Amniotic stem cell (primary cell): ENCODE measurements at regions not wholly inside any gene's neighbourhood (a gene's known extent, or its start where the extent isn't known, plus 50 kb on each side); places are given as distances from the start of the nearest gene placed in this dataset.
"Not testable (repeated sequence)": the region's sequence is repeated elsewhere in the genome, so short reads cannot be mapped to it uniquely, and the experiment has no call there.

Source experiments
- DNase-seq: peaks from one replicate; lab custom pipeline; 2025; lab: John Stamatoyannopoulos, UW

DNA sequence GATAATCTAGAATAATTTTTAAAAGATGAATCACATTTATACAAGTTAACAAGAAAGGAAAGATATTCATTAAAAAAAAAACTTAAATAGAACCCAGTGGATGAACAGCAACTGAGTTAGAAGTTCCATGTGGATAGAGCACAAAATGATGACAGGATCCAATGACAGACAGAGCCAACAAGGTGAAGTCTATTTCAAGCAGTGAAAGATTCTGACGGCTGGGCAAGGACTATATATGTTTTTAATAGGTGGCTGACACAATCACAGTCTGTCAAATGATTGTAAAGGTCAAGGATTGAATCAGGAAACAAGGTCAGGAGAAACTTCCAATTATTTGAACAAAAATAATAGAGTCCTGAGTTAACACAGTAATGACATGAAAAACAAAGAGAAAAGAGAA, 1460.0 kb upstream of the CDH8 start:
- DNase-seq = no peak

DNA sequence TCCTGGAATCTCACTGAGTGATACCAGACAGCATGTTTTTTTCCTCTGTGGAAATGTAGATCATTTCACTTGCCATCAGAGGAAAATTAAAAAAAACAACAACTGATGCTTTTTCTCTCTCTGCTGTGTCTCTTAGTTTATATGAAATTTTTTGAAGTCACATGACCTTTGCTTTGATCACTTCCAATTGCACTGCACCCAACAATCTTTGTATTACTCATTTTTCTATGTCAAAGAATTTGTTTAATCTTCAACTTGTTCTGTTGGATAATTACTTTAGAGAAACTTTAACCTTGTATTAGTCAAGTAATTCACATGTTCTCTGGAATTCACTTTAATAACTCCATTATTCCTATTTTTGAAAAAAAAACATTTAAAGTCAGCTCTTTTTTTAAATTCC, 1452.7 kb upstream of the CDH8 start:
- no peak for DNase-seq

DNA sequence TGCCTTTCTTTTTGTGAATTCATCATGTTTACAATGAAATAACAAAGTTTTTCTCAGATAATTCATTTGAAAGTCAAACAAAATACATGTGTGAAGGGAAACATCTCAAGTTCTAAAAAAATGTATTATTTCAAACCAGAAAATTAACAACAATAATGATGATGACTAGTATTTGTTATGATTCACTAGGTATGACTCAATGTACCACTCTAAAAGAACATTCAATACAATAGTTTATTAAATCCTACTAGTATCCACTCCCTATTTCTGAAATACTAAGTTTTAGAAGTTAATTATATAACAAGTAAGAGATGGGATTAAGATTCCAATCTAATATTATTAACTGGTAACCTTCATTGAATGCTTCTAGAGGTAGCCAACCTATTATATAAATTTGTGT, 1444.8 kb upstream of the CDH8 start:
- DNase-seq = no peak

DNA sequence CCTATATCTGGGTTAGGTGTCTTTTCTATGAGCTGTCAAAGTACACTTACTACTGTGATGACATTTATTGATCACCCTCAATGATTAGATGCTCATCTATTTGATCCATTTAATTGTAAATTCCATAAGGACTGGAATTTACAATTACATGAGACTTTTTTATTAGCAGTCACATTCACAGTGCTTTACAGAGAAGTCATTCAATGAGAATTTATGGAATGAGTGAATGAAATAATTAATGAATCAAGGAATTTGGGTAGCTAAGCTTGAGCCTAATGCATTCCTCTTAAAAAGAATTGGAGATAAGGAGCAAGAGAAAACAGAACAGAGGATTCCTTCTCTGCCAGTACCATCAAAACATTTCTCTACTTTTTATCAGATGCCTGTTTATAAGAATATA, 1437.5 kb upstream of the CDH8 start:
- DNase-seq = no peak

DNA sequence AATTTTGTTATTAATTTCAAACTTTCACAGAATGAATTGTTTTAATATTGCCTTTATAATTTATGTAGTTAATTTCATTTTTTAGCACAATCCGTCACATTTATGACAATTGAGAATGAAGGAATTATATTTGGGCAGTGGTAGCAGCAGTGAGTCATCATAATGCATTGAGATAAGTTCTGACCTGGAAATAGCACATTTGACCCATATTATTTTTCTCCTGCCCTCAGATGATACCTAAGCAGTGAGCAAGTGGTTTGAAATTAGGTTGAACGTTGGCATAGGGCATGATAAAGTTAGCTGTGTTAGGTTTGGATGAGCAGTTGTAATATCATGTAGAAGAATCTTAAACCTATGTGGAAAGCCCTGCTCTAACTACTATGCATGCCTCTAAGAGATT, 1431.3 kb upstream of the CDH8 start:
- no peak for DNase-seq

DNA sequence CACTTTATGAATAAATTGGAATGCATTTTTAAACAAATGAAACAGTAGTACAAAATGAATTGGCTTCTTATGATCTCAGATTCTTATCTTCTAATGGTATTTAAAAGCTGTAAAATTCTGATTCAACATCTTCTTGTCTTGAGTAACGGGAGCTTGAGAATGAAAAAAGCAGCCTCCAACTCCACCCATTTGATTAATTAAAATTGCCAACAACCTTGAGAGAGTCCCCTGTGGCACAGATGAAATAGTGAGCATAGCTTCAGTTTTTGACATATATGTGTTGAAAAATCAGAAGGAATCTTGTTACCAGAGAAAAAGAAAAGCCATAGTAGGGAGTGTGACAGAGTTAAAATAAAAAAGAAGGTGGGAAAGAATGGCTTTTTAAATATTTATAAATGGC, 1426.1 kb upstream of the CDH8 start:
- DNase-seq = no peak

DNA sequence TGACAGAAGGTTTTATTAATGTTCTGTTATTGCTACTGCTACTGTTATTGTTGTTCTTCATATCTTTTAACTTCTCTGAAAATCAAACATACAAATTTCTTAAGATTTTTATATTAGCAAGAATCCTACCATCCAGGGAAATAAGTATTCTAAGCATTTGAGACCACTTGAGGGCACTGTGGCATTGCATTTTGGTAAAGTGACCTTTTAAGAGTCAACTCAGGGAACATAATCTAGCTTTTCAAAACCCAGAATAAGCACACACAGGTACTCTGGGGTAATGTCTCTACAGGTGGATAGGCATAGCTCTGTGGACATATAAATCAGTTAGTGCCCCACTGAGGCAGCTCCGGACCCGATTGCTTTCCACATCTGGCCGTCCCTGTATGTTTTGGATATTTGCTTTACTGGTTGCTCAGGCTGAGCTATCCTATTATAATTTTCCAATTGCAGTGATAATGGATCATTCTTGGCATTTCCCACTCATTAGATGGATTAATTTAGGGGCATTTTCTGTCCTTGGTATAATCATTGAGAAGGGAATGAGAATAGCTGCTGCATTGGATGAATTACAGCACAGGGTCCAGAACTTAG, 1425.1 kb upstream of the CDH8 start:
- DNase-seq = peak; percentile 21

DNA sequence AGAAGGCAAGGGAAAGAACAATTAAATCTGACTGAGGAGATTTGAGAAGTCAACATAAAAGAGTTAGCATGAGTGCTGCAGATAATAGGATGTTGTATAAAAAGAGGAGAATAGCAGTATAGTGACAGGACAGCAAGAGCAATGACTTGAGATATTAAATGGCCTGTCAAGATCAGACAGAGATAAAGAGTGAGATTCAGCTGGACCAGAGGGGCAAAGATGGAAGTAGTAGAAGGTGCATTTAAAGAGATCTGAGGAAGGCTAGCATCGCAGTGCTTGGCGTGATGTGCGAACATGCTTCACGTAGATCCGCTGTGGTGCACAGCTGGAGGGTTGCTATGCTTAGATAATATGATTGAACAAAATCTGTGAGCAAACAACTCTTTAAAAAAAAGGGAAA, 1422.6 kb upstream of the CDH8 start:
- DNase-seq = no peak

DNA sequence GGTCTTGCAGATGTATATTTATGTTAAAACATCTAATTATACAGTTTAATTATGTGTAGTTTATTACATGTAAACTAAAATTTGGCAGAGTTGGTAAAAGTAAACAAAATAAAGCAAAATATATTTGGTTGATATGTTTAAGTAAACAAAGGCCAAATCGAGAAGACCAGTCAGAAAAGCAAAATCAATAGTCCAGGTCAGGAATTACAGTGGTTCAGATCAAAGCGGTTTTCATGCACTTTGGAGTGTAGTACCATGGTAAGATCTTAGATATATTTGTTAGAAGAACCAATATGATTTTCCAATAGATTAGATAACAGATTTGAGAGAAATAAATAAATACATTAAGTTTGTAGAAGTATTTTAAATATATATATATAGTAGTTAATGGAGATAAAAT, 1421.6 kb upstream of the CDH8 start:
- DNase-seq = no peak

DNA sequence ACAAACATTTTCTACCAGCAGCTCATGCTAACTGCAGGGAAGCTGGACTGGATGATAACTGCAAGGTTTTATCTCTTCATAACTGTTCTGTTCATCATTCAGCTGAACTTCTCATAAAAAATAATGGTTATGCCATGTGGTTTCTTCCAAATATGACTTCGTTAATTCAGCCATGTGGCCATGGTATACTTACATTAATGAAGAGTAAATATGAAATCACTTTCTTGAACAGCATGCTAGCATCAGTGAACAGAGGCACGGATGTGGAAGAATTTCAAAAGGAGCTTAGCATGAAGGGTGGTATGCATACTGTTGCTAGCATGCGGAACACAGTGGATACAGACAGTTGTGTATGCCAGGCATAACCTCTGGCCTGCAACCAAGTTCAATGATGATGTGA, 1417.0 kb upstream of the CDH8 start:
- DNase-seq = no peak

DNA sequence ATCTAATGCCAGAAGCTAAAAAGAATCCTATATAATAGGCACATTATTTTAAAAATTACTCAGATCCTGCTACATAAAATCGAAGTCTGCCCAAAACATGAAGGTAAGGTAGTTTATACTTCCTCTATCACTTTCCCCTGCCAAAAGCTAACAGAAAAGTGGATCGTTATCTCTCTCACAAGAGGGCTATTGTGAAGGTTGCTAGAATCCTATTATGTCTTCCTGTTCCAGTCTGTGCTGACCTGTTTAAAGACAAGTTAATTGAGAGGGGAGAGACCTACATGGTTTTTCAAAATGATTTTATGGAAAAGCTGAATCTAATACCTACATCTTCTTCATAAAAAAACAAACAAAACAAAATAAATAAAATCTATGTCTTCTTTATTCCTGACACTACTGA, 1410.9 kb upstream of the CDH8 start:
- DNase-seq = no peak

DNA sequence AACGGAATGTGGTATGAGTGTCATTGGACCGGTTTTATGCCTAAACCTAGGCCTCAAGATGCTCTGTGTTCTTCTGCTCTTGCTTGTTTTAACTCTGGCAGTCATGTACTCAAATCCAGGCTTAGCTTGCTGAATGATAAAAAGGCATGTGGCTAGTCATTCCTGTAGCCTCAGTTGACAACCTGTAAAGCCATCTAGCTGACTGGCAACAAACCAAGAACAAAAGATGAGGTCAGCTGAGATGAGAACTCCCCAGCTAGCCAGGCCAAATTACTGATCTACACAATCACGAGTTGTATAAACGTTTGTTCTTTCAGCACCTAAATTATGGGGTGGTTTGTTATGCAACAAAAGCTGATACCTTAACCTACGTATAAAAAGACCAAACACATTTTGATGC, 1406.0 kb upstream of the CDH8 start:
- DNase-seq = no peak

DNA sequence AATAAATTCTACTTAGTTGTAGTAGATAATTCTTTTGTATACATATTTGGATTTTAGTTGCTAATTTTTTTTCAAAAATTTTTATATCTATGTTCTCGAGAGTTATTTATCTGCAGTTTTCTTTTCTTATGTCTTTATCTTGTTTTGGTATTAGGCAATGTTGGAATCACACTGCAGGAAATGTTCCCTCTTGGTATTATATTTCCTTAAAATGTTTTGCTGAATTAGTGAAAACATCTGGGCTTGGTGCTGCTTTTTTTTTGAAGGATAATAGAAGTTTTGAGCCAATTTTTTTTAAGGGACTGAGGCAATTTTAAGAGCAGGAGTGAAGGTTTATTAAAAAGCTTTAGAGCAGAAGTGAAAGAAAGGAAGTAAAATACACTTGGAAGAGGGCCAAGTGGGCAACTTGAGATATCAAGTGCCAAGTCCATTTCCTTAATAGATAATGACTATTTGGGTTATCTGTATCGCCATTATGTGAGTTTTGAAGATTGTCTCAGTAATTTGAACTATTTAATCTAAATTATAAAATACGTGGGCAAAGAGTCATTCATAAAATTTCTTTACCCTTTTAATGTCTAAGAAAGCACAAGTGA, 1390.1 kb upstream of the CDH8 start:
- DNase-seq = no peak

DNA sequence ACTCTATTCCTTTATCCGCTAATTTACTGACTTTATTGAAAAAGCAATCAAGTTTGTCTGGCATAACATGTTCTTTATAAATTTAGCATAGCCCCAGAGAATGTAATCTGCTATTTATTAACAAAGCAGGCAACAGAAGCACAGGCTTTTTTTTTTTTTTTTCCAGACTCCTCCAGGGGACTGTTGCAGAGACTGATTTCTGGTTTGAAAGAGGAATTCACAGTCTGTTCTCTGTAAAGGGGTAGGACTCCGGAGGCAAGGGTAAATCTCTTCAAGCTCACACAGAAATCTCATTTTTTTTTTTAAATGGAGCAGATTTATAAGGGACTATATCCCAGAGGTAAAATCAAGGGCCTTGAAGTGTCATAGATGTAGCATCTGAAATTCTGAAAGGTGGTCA, 1386.5 kb upstream of the CDH8 start:
- DNase-seq = no peak

DNA sequence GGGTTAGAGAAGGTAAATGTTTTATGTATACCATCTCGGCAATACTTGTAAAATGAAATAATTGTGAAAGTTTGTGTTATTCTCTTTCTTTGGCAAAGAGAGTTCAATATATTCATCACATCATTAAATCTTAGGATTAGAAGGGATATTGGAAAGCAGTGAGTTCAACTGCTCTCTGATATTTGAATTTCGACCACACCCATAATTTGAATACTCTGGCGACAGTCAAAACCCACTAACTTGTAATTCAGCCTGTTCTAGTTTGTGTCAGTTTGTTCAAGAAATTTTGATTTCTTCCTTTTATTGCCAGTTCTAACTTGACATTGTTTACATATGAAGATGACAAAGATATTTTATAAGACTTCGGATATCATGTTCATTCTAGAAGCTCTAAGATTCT, 1380.5 kb upstream of the CDH8 start:
- no peak for DNase-seq

DNA sequence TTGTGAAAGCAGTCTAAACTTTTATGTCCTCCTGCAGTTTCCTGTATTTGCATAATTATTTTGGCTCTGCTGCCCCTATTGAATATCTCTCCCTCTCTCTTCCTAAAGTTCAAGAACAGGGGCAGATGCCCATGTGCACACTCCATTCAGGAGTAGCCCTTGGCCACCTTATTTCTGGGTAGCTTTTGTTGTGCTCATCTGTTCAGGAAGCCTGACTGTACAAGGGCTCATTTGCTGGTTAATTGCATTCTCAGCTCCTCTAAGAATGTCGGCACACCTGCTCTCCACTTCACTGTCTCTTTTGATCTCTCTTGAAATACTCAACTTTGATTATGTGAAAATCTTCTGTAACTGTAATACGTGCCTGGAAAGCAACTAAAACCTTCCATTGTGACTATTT, 1378.8 kb upstream of the CDH8 start:
- no peak for DNase-seq

DNA sequence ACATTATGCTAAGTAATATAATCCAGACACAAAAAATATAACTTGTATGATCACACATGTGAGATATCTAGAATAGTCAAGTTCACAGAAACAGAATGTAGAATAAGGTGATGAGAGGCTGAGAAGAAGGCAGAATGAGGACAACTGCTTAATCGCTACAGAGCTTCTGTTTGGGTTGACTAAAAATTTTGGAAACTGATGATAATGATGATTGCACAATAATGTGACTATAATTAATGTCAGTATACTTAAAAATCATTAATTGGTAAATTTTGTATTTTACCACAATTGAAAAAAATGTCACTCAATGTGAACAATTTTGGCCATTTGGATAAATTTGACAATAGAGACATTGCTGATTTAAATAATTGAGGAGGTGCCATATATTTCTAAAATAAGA, 1374.4 kb upstream of the CDH8 start:
- DNase-seq = no peak

DNA sequence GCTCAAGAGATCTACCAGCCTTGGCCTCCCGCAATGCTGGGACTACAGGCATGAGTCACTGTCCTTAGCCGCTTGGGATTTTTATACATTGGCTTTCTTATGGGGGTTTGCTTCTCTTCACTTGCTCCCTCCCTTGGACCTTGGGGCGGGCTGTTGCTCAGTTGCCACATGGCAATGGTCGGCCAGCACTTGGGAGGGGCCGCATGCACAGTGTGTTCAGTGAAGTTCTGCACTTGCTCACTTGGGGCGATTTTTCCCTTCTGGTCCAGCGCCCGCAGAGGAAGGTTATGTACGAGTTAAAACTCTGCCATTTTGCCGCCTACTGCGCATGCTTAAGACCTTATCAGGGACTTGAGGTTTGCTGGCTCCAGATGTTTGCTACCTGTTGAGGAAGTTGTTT, 1367.6 kb upstream of the CDH8 start:
- DNase-seq = no peak

DNA sequence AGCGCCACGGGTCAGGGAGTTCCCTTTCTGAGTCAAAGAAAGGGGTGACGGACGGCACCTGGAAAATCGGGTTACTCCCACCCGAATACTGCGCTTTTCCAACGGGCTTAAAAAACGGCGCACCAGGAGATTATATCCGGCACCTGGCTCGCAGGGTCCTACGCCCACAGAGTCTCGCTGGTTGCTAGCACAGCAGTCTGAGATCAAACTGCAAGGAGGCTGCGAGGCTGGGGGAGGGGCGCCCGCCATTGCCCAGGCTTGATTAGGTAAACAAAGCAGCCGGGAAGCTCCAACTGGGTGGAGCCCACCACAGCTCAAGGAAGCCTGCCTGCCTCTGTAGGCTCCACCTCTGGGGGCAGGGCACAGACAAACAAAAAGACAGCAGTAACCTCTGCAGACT, 1352.0 kb upstream of the CDH8 start:
- not testable (repeated sequence) for DNase-seq

DNA sequence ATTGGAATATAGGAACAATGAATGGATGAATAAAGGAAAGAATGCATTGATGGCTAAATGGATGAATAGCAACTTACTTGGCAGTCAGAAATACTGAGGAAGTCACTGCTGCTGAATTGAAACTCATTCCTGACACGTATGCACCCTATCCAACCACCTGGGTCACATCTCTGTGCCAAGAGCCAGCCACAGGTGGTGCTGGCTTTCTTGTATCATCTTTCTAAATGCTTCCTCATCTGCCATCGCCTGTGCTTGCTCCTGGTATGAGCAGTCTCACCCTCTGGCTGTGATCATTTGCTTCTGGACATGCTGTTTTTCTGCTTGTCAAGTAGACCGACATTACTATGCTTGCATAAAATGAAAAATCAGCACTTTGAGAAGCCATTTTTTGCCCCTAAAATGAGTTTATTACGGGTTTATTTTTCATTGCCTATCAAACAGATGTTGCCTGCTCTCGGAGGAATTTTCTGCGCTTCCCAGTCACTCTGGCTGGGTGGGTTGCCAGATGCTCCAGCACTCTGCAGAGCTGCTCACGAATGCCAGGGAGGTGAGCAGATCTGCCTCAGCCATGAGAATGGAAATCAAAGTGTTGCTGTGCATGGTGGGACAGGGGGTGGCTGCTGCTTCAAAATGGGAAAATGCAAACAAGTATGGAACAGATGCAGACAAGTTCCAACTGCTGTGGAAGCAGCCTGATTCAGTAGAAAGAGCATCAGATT, 1349.6 kb upstream of the CDH8 start:
- no peak for DNase-seq

DNA sequence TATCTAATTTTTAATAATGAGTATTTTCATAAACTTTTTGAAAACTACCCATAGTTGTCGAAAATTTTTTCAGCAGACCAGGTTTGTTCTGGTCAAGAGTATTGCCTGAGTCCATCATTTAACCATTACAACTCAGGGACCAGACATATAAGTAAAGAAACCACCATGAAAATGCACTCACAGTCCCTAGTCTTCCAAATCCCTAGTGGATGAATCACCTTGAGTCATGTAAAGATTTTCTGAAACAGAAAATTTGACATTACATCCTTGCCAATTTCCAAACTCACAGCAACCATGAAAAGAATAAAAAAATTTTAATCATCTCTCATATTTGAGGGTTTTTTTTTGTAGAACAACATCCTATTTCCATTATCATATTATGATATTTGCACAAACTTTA, 1337.5 kb upstream of the CDH8 start:
- DNase-seq = no peak

DNA sequence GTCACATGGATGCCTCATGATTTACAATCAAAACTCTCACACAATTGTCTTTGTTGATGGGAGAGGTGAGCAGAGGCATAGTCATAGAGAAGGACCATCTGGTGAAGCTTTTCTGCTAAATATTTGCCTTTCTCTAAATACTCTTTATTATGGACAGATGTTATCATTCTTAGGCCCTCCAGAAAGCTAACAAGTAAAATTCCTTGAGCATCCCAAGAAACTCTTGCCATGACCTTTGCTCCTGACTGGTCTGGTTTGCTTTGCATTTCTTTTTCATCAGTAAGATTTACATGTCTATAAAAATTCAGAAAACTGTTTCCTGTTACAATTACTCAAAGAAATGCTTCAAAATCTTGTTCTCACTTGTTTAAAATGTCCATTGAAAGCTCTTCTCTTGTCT, 1336.6 kb upstream of the CDH8 start:
- DNase-seq = no peak

DNA sequence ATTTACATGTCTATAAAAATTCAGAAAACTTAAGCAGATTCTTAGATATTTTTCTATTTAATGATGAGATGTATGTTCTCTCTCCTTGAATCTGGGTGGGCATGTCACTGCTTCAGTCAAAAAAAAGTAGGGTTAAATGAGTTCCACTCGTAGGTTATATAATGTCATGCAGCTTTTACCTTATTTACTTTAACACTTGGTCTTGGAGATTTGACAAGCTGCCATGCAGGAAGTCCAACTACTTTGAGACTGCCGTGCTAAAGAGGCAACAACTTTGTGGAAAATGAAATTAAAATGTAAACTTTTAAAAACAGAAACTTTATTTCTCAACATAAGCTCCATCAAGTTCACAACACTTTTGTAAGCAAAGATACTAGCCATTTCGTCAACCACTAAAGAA, 1336.0 kb upstream of the CDH8 start:
- DNase-seq = no peak
